Activated B cell treated with CpG ODN at 0.5 μM for 24 hours (primary cell): ENCODE measurements at regions not wholly inside any gene's neighbourhood (a gene's known extent, or its start where the extent isn't known, plus 50 kb on each side); places are given as distances from the start of the nearest gene placed in this dataset.
A peak's percentile ranks its signal among the peaks of the same experiment; 100 is the strongest.

ENCODE experiments used
- ATAC-seq: fragments of 200-7000 bp; cut with Tn5 transposase; one replicate; pipeline ENCODE4 v1.10.0; 2021; ENCODE audit warnings: low read depth, mild to moderate bottlenecking, moderate library complexity
- CTCF ChIA-PET: fragments of 350-600 bp; sonication (Branson Sonifier 250); formaldehyde crosslinking; loops from one replicate; lab custom pipeline; 2021; ENCODE audit warnings: antibody characterized with exemption; lab: Charles Lee
- POLR2A ChIA-PET: fragments of 350-600 bp; sonication (Branson Sonifier 250); formaldehyde crosslinking; loops from one replicate; lab custom pipeline; 2021; ENCODE audit warnings: antibody characterized with exemption; lab: Charles Lee
- DNase-seq: peaks from one replicate; pipeline ENCODE4 v3.0.0; 2022
- H3K27ac Mint-ChIP-seq: one replicate; pipeline ENCODE4 v1.8.0; 2020; ENCODE audit warnings: mixed read lengths
- H3K27me3 Mint-ChIP-seq: one replicate; pipeline ENCODE4 v1.8.0; 2021; ENCODE audit warnings: mixed read lengths
- H3K36me3 Mint-ChIP-seq: one replicate; pipeline ENCODE4 v1.8.0; 2021; ENCODE audit warnings: low read depth, mixed read lengths
- H3K4me1 Mint-ChIP-seq: one replicate; pipeline ENCODE4 v1.8.0; 2021; ENCODE audit warnings: mixed read lengths
- H3K4me3 Mint-ChIP-seq: one replicate; pipeline ENCODE4 v1.8.0; 2020; ENCODE audit warnings: mild to moderate bottlenecking, mixed read lengths
- H3K9me3 Mint-ChIP-seq: one replicate; pipeline ENCODE4 v1.8.0; 2020; ENCODE audit warnings: mixed read lengths
- CTCF ChIP-seq: fragments of 200-600 bp; IDR thresholded peaks from one replicate; pipeline ENCODE4 v1.8.0; 2022; ENCODE audit warnings: antibody characterized with exemption, mild to moderate bottlenecking
- intact Hi-C: fragments of 100-400 bp; cut with micrococcal nuclease; formaldehyde crosslinking; loops from one replicate; pipeline ENCODE4 v1.15.1; 2024

GRCh38 chr12:111303531-111303930 lies 65.4 kb downstream of the PHETA1 start:
- TF ChIP-seq CTCF: no peak
- Mint-ChIP-seq H3K27ac (no peak overlapping the region), H3K27me3 (peaks cover 2% of the 10 kb centered on the region), H3K4me3 (no peak overlapping the region), H3K9me3 (peaks cover 16% of the 10 kb centered on the region), H3K4me1 (no peaks in the 10 kb centered on the region), H3K36me3 (peaks cover 6% of the 10 kb centered on the region)
- intact Hi-C loops: no loop called here
- no peak for DNase-seq
- CTCF ChIA-PET: no interaction called here
- ATAC-seq: no peak
- POLR2A ChIA-PET: interaction anchor here (0.7 kb wide), 2 partner anchors 73 to 282 kb away, joined by 3 read pairs; no protein-coding TSS in a partner anchor

GRCh38 chr12:111298582-111299436 lies 70.1 kb downstream of the PHETA1 start:
- Mint-ChIP-seq H3K4me1 (no peaks in the 10 kb centered on the region), H3K27ac (no peak overlapping the region), H3K36me3 (no peaks in the 10 kb centered on the region), H3K4me3 (no peak overlapping the region), H3K27me3 (peaks cover 2% of the 10 kb centered on the region), H3K9me3 (peaks cover 3% of the 10 kb centered on the region)
- CTCF ChIA-PET: interaction anchor here (0.7 to 2.9 kb wide), 6 partner anchors 362 to 477 kb away, joined by 3 to 20 read pairs (median 4); no protein-coding TSS in a partner anchor
- TF ChIP-seq CTCF: no peak
- DNase-seq (peak; percentile 43), ATAC-seq (peak; percentile 54)
- POLR2A ChIA-PET: interaction anchor here (0.5 to 0.6 kb wide), 2 partner anchors 205 to 276 kb away, joined by 3 read pairs; no protein-coding TSS in a partner anchor
- intact Hi-C loops: loop anchor here (1.0 kb wide), 3 partner anchors 275 to 405 kb away; no protein-coding TSS in a partner anchor

GRCh38 chr12:111297703-111298426 lies 71.0 kb downstream of the PHETA1 start:
- intact Hi-C loops: no loop called here
- DNase-seq (no peak), ATAC-seq (no peak)
- ChIA-PET POLR2A (no interaction called here), CTCF (interaction anchor here (0.6 to 2.9 kb wide), 5 partner anchors 361 to 410 kb away, joined by 3 to 20 read pairs (median 4); no protein-coding TSS in a partner anchor)
- no peak for TF ChIP-seq CTCF
- Mint-ChIP-seq H3K27ac (no peak overlapping the region), H3K9me3 (peaks cover 3% of the 10 kb centered on the region), H3K27me3 (peaks cover 2% of the 10 kb centered on the region), H3K4me3 (no peak overlapping the region), H3K36me3 (no peaks in the 10 kb centered on the region), H3K4me1 (no peaks in the 10 kb centered on the region)

GRCh38 chr12:111296906-111297463 lies 71.9 kb downstream of the PHETA1 start:
- DNase-seq: no peak
- H3K36me3 Mint-ChIP-seq: no peaks in the 10 kb centered on the region
- no peak overlapping the region for H3K27ac Mint-ChIP-seq
- H3K9me3 Mint-ChIP-seq: no peaks in the 10 kb centered on the region
- no peak for TF ChIP-seq CTCF
- no peak overlapping the region for H3K4me3 Mint-ChIP-seq
- intact Hi-C loops: no loop called here
- no peak for ATAC-seq
- POLR2A ChIA-PET: no interaction called here
- no peaks in the 10 kb centered on the region for H3K4me1 Mint-ChIP-seq
- H3K27me3 Mint-ChIP-seq: peaks cover 2% of the 10 kb centered on the region
- CTCF ChIA-PET: no interaction called here

- no peak for TF ChIP-seq CTCF
- Mint-ChIP-seq H3K4me1 (no peaks in the 10 kb centered on the region), H3K27me3 (peaks cover 4% of the 10 kb centered on the region), H3K27ac (no peak overlapping the region), H3K9me3 (no peaks in the 10 kb centered on the region), H3K4me3 (no peak overlapping the region), H3K36me3 (no peaks in the 10 kb centered on the region)
- ChIA-PET POLR2A (no interaction called here), CTCF (no interaction called here)
- ATAC-seq (no peak), DNase-seq (no peak)
- intact Hi-C loops: no loop called here
Observed at GRCh38 chr12:111295176-111295575, 73.7 kb downstream of the PHETA1 start.
